Left ventricle myocardium inferior (tissue), 1 donor: ENCODE measurements at regions not wholly inside any gene's neighbourhood (a gene's known extent, or its start where the extent isn't known, plus 50 kb on each side); places are given as distances from the start of the nearest gene placed in this dataset.

Source experiments
- DNase-seq: peaks from one replicate; pipeline ENCODE4 v3.0.0-alpha.2; 2020
- H3K27ac ChIP-seq: fragments of 200-600 bp; replicated peaks from 2 replicates; pipeline ENCODE4 v1.8.0; 2021
- H3K27me3 ChIP-seq: fragments of 200-600 bp; 2 replicates; pipeline ENCODE4 v1.8.0; 2021; ENCODE audit warnings: low read depth
- H3K36me3 ChIP-seq: fragments of 200-600 bp; 2 replicates; pipeline ENCODE4 v1.8.0; 2021
- H3K4me1 ChIP-seq: fragments of 200-600 bp; 2 replicates; pipeline ENCODE4 v1.8.0; 2021
- H3K4me3 ChIP-seq: fragments of 200-600 bp; 2 replicates; pipeline ENCODE4 v1.8.0; 2021; ENCODE audit warnings: mild to moderate bottlenecking, moderate library complexity
- H3K9me3 ChIP-seq: fragments of 200-600 bp; replicated peaks from 2 replicates; pipeline ENCODE4 v1.8.0; 2021
- CTCF ChIP-seq: fragments of 200-600 bp; IDR thresholded peaks from 2 replicates; pipeline ENCODE4 v1.8.0; 2021; ENCODE audit warnings: antibody characterized with exemption, mild to moderate bottlenecking, borderline replicate concordance
- intact Hi-C: fragments of 100-400 bp; cut with micrococcal nuclease; formaldehyde crosslinking; loops from one replicate; pipeline ENCODE4 v1.11.0; 2022
- donor health status: DM: no; HTN: yes; CAD: no; lungs with severe emphysema.

- no peak for DNase-seq
- Histone ChIP-seq H3K27me3 (no peaks in the 10 kb centered on the region), H3K9me3 (no peaks in the 10 kb centered on the region), H3K4me3 (no peak overlapping the region), H3K4me1 (peaks cover 14% of the 10 kb centered on the region), H3K27ac (peak overlapping the region; percentile 77), H3K36me3 (no peaks in the 10 kb centered on the region)
- TF ChIP-seq CTCF = no peak
- intact Hi-C loops = no loop called here
Observed at GRCh38 chr10:125333769-125334168, 173.4 kb upstream of the CTBP2 start.

GRCh38 chr10:125333209-125333591 lies 172.8 kb upstream of the CTBP2 start:
- peak overlapping the region; percentile 77 for H3K27ac ChIP-seq
- peaks cover 14% of the 10 kb centered on the region for H3K4me1 ChIP-seq
- H3K27me3 ChIP-seq = no peaks in the 10 kb centered on the region
- no peaks in the 10 kb centered on the region for H3K9me3 ChIP-seq
- H3K36me3 ChIP-seq = no peaks in the 10 kb centered on the region
- DNase-seq = no peak
- H3K4me3 ChIP-seq = no peak overlapping the region
- no peak for TF ChIP-seq CTCF
- intact Hi-C loops = no loop called here

- no peak for TF ChIP-seq CTCF
- no peak for DNase-seq
- Histone ChIP-seq H3K4me1 (peaks cover 14% of the 10 kb centered on the region), H3K27me3 (no peaks in the 10 kb centered on the region), H3K9me3 (no peaks in the 10 kb centered on the region), H3K36me3 (no peaks in the 10 kb centered on the region), H3K4me3 (no peak overlapping the region), H3K27ac (peak overlapping the region; percentile 77)
- intact Hi-C loops = no loop called here
Observed at GRCh38 chr10:125332548-125333208, 172.3 kb upstream of the CTBP2 start.

- H3K4me3 ChIP-seq = no peak overlapping the region
- no peak for TF ChIP-seq CTCF
- intact Hi-C loops = no loop called here
- peaks cover 6% of the 10 kb centered on the region for H3K27me3 ChIP-seq
- H3K27ac ChIP-seq = no peak overlapping the region
- H3K4me1 ChIP-seq = peaks cover 14% of the 10 kb centered on the region
- no peaks in the 10 kb centered on the region for H3K36me3 ChIP-seq
- H3K9me3 ChIP-seq = peaks cover 9% of the 10 kb centered on the region
- no peak for DNase-seq
Observed at GRCh38 chr10:125331056-125331455, 170.7 kb upstream of the CTBP2 start.

- Histone ChIP-seq H3K36me3 (no peaks in the 10 kb centered on the region), H3K9me3 (peaks cover 9% of the 10 kb centered on the region), H3K27ac (no peak overlapping the region), H3K4me1 (peaks cover 10% of the 10 kb centered on the region), H3K4me3 (no peak overlapping the region), H3K27me3 (peaks cover 6% of the 10 kb centered on the region)
- TF ChIP-seq CTCF = no peak
- intact Hi-C loops = no loop called here
- DNase-seq = no peak
Observed at GRCh38 chr10:125329056-125329455, 168.7 kb upstream of the CTBP2 start.
